Activated naive CD4-positive, alpha-beta T cell treated with anti-CD3 and anti-CD28 coated beads, Interleukin-2, amount 10 ng/mL, durations not matched to agents 7 days and 5 days (primary cell): ENCODE measurements at regions not wholly inside any gene's neighbourhood (a gene's known extent, or its start where the extent isn't known, plus 50 kb on each side); places are given as distances from the start of the nearest gene placed in this dataset.

Source experiments
- CTCF ChIA-PET: fragments of 350-600 bp; sonication (Branson Sonifier 250); formaldehyde crosslinking; loops from one replicate; lab custom pipeline; 2021; ENCODE audit warnings: antibody characterized with exemption; lab: Charles Lee
- DNase-seq: peaks from one replicate; pipeline ENCODE4 v3.0.0-alpha.2; 2020
- H3K27ac Mint-ChIP-seq: one replicate; pipeline ENCODE4 v1.8.0; 2021; ENCODE audit warnings: mild to moderate bottlenecking, moderate library complexity, mixed read lengths
- H3K27me3 Mint-ChIP-seq: one replicate; pipeline ENCODE4 v1.8.0; 2021; ENCODE audit warnings: mild to moderate bottlenecking, mixed read lengths
- H3K36me3 Mint-ChIP-seq: one replicate; pipeline ENCODE4 v1.8.0; 2021; ENCODE audit warnings: mixed read lengths
- H3K4me1 Mint-ChIP-seq: one replicate; pipeline ENCODE4 v1.8.0; 2021; ENCODE audit warnings: mixed read lengths
- H3K4me3 Mint-ChIP-seq: one replicate; pipeline ENCODE4 v1.8.0; 2021; ENCODE audit warnings: mild to moderate bottlenecking, moderate library complexity, mixed read lengths
- H3K9me3 Mint-ChIP-seq: one replicate; pipeline ENCODE4 v1.8.0; 2021; ENCODE audit warnings: mixed read lengths

- H3K4me1 Mint-ChIP-seq, result no peaks in the 10 kb centered on the region
- no peak overlapping the region for H3K4me3 Mint-ChIP-seq
- no peak for DNase-seq
- no peaks in the 10 kb centered on the region for H3K27me3 Mint-ChIP-seq
- CTCF ChIA-PET, result no interaction called here
- H3K36me3 Mint-ChIP-seq, result no peaks in the 10 kb centered on the region
- H3K9me3 Mint-ChIP-seq, result no peaks in the 10 kb centered on the region
- no peak overlapping the region for H3K27ac Mint-ChIP-seq
These were observed 149.3 kb upstream of the GYPA start for GRCh38 chr4:144289667-144290428.

GRCh38 chr4:144291164-144291563, 150.6 kb upstream of the GYPA start:
- Mint-ChIP-seq H3K27ac (no peak overlapping the region), H3K4me3 (no peak overlapping the region), H3K4me1 (no peaks in the 10 kb centered on the region), H3K27me3 (no peaks in the 10 kb centered on the region), H3K36me3 (no peaks in the 10 kb centered on the region), H3K9me3 (no peaks in the 10 kb centered on the region)
- no peak for DNase-seq
- CTCF ChIA-PET, result no interaction called here

GRCh38 chr4:144294211-144294610, 153.7 kb upstream of the GYPA start:
- Mint-ChIP-seq H3K36me3 (no peaks in the 10 kb centered on the region), H3K4me1 (no peaks in the 10 kb centered on the region), H3K9me3 (no peaks in the 10 kb centered on the region), H3K27ac (no peak overlapping the region), H3K4me3 (no peak overlapping the region), H3K27me3 (no peaks in the 10 kb centered on the region)
- DNase-seq, result no peak
- CTCF ChIA-PET, result no interaction called here

GRCh38 chr4:144295286-144295995, 154.9 kb upstream of the GYPA start:
- no peaks in the 10 kb centered on the region for H3K9me3 Mint-ChIP-seq
- no peak overlapping the region for H3K27ac Mint-ChIP-seq
- no peak overlapping the region for H3K4me3 Mint-ChIP-seq
- no peaks in the 10 kb centered on the region for H3K4me1 Mint-ChIP-seq
- H3K36me3 Mint-ChIP-seq, result no peaks in the 10 kb centered on the region
- CTCF ChIA-PET, result no interaction called here
- H3K27me3 Mint-ChIP-seq, result no peaks in the 10 kb centered on the region
- DNase-seq, result no peak

- Mint-ChIP-seq H3K36me3 (no peaks in the 10 kb centered on the region), H3K4me3 (no peak overlapping the region), H3K27me3 (no peaks in the 10 kb centered on the region), H3K27ac (no peak overlapping the region), H3K9me3 (no peaks in the 10 kb centered on the region), H3K4me1 (no peaks in the 10 kb centered on the region)
- DNase-seq, result no peak
- CTCF ChIA-PET, result no interaction called here
These were observed 156.4 kb upstream of the GYPA start for GRCh38 chr4:144296941-144297340.

GRCh38 chr4:144298519-144298918, 158.0 kb upstream of the GYPA start:
- DNase-seq, result no peak
- no peaks in the 10 kb centered on the region for H3K4me1 Mint-ChIP-seq
- no peak overlapping the region for H3K4me3 Mint-ChIP-seq
- H3K27ac Mint-ChIP-seq, result no peak overlapping the region
- no peaks in the 10 kb centered on the region for H3K36me3 Mint-ChIP-seq
- CTCF ChIA-PET, result no interaction called here
- H3K9me3 Mint-ChIP-seq, result no peaks in the 10 kb centered on the region
- no peaks in the 10 kb centered on the region for H3K27me3 Mint-ChIP-seq

- H3K27me3 Mint-ChIP-seq, result no peaks in the 10 kb centered on the region
- no peaks in the 10 kb centered on the region for H3K9me3 Mint-ChIP-seq
- no peaks in the 10 kb centered on the region for H3K4me1 Mint-ChIP-seq
- H3K27ac Mint-ChIP-seq, result no peak overlapping the region
- H3K4me3 Mint-ChIP-seq, result no peak overlapping the region
- H3K36me3 Mint-ChIP-seq, result no peaks in the 10 kb centered on the region
- CTCF ChIA-PET, result no interaction called here
- DNase-seq, result no peak
These were observed 160.1 kb upstream of the GYPA start for GRCh38 chr4:144300616-144301015.

- DNase-seq, result no peak
- H3K9me3 Mint-ChIP-seq, result no peaks in the 10 kb centered on the region
- no peaks in the 10 kb centered on the region for H3K4me1 Mint-ChIP-seq
- no peaks in the 10 kb centered on the region for H3K36me3 Mint-ChIP-seq
- CTCF ChIA-PET, result no interaction called here
- no peaks in the 10 kb centered on the region for H3K27me3 Mint-ChIP-seq
- H3K27ac Mint-ChIP-seq, result no peak overlapping the region
- H3K4me3 Mint-ChIP-seq, result no peak overlapping the region
These were observed 162.4 kb upstream of the GYPA start for GRCh38 chr4:144302704-144303536.

- Mint-ChIP-seq H3K27ac (no peak overlapping the region), H3K4me3 (no peak overlapping the region)
- CTCF ChIA-PET, result no interaction called here
These were observed 163.5 kb upstream of the GYPA start for GRCh38 chr4:144304025-144304424.

GRCh38 chr4:144310535-144310934, 170.0 kb upstream of the GYPA start:
- CTCF ChIA-PET, result no interaction called here
- Mint-ChIP-seq H3K4me1 (no peaks in the 10 kb centered on the region), H3K27me3 (no peaks in the 10 kb centered on the region), H3K36me3 (no peaks in the 10 kb centered on the region), H3K27ac (no peak overlapping the region), H3K9me3 (peaks cover 15% of the 10 kb centered on the region), H3K4me3 (no peak overlapping the region)
- DNase-seq, result no peak

More at GRCh38 chr4:144304025-144304424, 163.5 kb upstream of the GYPA start:
- H3K27me3 Mint-ChIP-seq, result no peaks in the 10 kb centered on the region
- no peaks in the 10 kb centered on the region for H3K36me3 Mint-ChIP-seq
- no peaks in the 10 kb centered on the region for H3K4me1 Mint-ChIP-seq
- no peaks in the 10 kb centered on the region for H3K9me3 Mint-ChIP-seq
- no peak for DNase-seq

GRCh38 chr4:144313370-144313769, 172.9 kb upstream of the GYPA start:
- Mint-ChIP-seq H3K4me3 (no peak overlapping the region), H3K27ac (no peak overlapping the region), H3K9me3 (peaks cover 18% of the 10 kb centered on the region), H3K36me3 (no peaks in the 10 kb centered on the region), H3K27me3 (no peaks in the 10 kb centered on the region), H3K4me1 (no peaks in the 10 kb centered on the region)
- no peak for DNase-seq
- CTCF ChIA-PET, result no interaction called here

- Mint-ChIP-seq H3K4me1 (no peaks in the 10 kb centered on the region), H3K27me3 (no peaks in the 10 kb centered on the region), H3K4me3 (no peak overlapping the region), H3K36me3 (no peaks in the 10 kb centered on the region), H3K9me3 (peaks cover 18% of the 10 kb centered on the region), H3K27ac (no peak overlapping the region)
- CTCF ChIA-PET, result no interaction called here
- no peak for DNase-seq
These were observed 176.4 kb upstream of the GYPA start for GRCh38 chr4:144316869-144317268.

- Mint-ChIP-seq H3K27ac (no peak overlapping the region), H3K4me1 (no peaks in the 10 kb centered on the region), H3K9me3 (peaks cover 13% of the 10 kb centered on the region), H3K36me3 (no peaks in the 10 kb centered on the region), H3K4me3 (no peak overlapping the region), H3K27me3 (no peaks in the 10 kb centered on the region)
- CTCF ChIA-PET, result no interaction called here
- no peak for DNase-seq
These were observed 178.3 kb upstream of the GYPA start for GRCh38 chr4:144318797-144319196.

- peaks cover 2% of the 10 kb centered on the region for H3K9me3 Mint-ChIP-seq
- H3K36me3 Mint-ChIP-seq, result no peaks in the 10 kb centered on the region
- no peak overlapping the region for H3K4me3 Mint-ChIP-seq
- CTCF ChIA-PET, result no interaction called here
- H3K27ac Mint-ChIP-seq, result no peak overlapping the region
- no peak for DNase-seq
- H3K27me3 Mint-ChIP-seq, result no peaks in the 10 kb centered on the region
- H3K4me1 Mint-ChIP-seq, result no peaks in the 10 kb centered on the region
These were observed 196.1 kb upstream of the GYPA start for GRCh38 chr4:144336633-144337032.
